ENCODE measurements at regions not wholly inside any gene's neighbourhood (a gene's known extent, or its start where the extent isn't known, plus 50 kb on each side); places are given as distances from the start of the nearest gene placed in this dataset.

GRCh38 chr6:15888798-15889772, 226.3 kb upstream of the DTNBP1 start:
- TF ChIP-seq EZH2 (IDR thresholded peaks at IDR 0.05; ENCODE audit: insufficient read depth, poor library complexity, severe bottlenecking) (no peak), EZH2phosphoT487 (IDR thresholded peaks at IDR 0.05; ENCODE audit: insufficient read depth, low read depth) (no peak)

Data from GM23248 (cell line).